NCI-H2171 (cell line): ENCODE measurements at regions not wholly inside any gene's neighbourhood (a gene's known extent, or its start where the extent isn't known, plus 50 kb on each side); places are given as distances from the start of the nearest gene placed in this dataset.

Source experiments
- DNase-seq: peaks from one replicate; lab custom pipeline; 2025; lab: John Stamatoyannopoulos, UW

- DNase-seq: no peak
These were observed 249.6 kb upstream of the SPRY2 start for GRCh38 chr13:80590551-80590950.

- DNase-seq: no peak
These were observed 245.4 kb upstream of the SPRY2 start for GRCh38 chr13:80586356-80586755.

- DNase-seq: no peak
These were observed 244.6 kb upstream of the SPRY2 start for GRCh38 chr13:80585531-80585930.

- no peak for DNase-seq
These were observed 243.9 kb upstream of the SPRY2 start for GRCh38 chr13:80584785-80585184.

GRCh38 chr13:80584306-80584705, 243.4 kb upstream of the SPRY2 start:
- no peak for DNase-seq

GRCh38 chr13:80577926-80578670, 237.2 kb upstream of the SPRY2 start:
- no peak for DNase-seq

GRCh38 chr13:80577285-80577684, 236.4 kb upstream of the SPRY2 start:
- DNase-seq: no peak

GRCh38 chr13:80574113-80574850, 233.4 kb upstream of the SPRY2 start:
- DNase-seq: no peak

- DNase-seq: no peak
These were observed 232.0 kb upstream of the SPRY2 start for GRCh38 chr13:80572923-80573316.

GRCh38 chr13:80572308-80572922, 231.5 kb upstream of the SPRY2 start:
- DNase-seq: no peak

- no peak for DNase-seq
These were observed 230.7 kb upstream of the SPRY2 start for GRCh38 chr13:80571346-80572307.

- DNase-seq: no peak
These were observed 222.5 kb upstream of the SPRY2 start for GRCh38 chr13:80563439-80563838.

GRCh38 chr13:80562433-80563156, 221.7 kb upstream of the SPRY2 start:
- no peak for DNase-seq

- DNase-seq: no peak
These were observed 219.7 kb upstream of the SPRY2 start for GRCh38 chr13:80560609-80561008.

- DNase-seq: no peak
These were observed 219.0 kb upstream of the SPRY2 start for GRCh38 chr13:80559944-80560343.

- no peak for DNase-seq
These were observed 217.1 kb upstream of the SPRY2 start for GRCh38 chr13:80558074-80558473.

- no peak for DNase-seq
These were observed 215.1 kb upstream of the SPRY2 start for GRCh38 chr13:80555796-80556678.

- DNase-seq: no peak
These were observed 212.0 kb upstream of the SPRY2 start for GRCh38 chr13:80552851-80553440.

- DNase-seq: no peak
These were observed 210.9 kb upstream of the SPRY2 start for GRCh38 chr13:80551650-80552497.
